NCI-H1930 (cell line): ENCODE measurements at regions not wholly inside any gene's neighbourhood (a gene's known extent, or its start where the extent isn't known, plus 50 kb on each side); places are given as distances from the start of the nearest gene placed in this dataset.
"Not testable (repeated sequence)": the region's sequence is repeated elsewhere in the genome, so short reads cannot be mapped to it uniquely, and the experiment has no call there.

ENCODE experiments used
- DNase-seq, 2 experiments: peaks; one replicate each; lab custom pipeline; 2025; lab: John Stamatoyannopoulos, UW

GRCh38 chr20:57826666-57827287, 117.0 kb upstream of the PMEPA1 start:
- no peak for DNase-seq

DNA sequence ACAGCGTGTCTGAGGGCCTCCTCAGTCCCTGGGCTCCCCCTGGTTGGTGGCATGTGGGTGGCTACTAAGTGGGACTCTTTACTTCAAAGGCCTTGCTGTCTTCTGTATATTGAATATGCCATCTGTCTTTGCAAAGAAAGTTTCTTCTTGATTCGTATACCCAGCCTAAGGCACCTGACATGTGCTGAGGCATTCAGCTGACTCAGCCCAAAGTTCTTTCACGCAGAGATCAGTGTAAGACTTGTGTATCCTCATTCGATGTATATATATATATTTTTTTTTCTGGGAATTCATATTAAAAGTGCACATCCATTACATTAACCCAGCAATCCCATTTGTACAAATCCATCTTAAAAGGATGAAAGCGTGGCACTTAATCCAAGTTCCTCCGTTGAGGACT, 115.1 kb upstream of the PMEPA1 start:
- DNase-seq = no peak

GRCh38 chr20:57821935-57822334, 112.1 kb upstream of the PMEPA1 start:
- DNase-seq = no peak

DNA sequence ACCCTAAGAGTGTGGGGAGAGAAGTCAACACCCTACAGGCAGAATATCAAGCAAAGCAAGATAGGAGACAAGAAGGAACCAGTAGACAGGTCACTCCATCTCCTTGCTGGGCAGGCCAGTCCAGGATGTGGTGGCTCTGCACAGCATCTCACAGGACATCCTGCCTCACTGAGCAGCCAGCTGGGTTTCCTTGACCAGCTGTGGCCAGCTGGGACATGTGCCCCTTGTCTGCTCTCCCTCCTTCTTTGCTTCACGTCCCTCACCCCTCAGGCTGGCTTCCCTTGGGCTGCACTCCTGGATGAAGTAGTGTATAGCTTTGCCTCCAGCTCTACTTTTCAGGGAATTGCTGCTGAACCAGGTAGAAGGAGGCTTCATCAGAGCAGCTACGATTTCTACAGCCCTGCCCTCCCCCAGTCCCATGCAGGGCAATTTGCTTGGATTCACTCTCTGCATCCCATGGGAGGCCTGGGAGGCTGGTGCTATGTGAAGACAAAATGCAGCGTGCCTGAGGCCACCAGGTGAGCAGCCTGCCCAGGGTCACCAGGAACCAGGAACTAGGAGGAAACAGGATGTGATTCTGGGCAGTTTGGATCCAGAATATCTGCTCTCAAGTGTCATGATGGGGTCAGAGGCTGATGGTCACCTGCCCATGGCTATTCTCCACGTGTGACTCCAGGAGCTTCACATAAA, 110.0 kb upstream of the PMEPA1 start:
- DNase-seq = no peak

- no peak for DNase-seq
These were observed 109.5 kb upstream of the PMEPA1 start for GRCh38 chr20:57819291-57819690.

- DNase-seq = no peak
These were observed 108.8 kb upstream of the PMEPA1 start for GRCh38 chr20:57818418-57819181.

- DNase-seq = no peak
These were observed 105.6 kb upstream of the PMEPA1 start for GRCh38 chr20:57815405-57815804.

- DNase-seq = no peak
These were observed 104.7 kb upstream of the PMEPA1 start for GRCh38 chr20:57814529-57814928.

DNA sequence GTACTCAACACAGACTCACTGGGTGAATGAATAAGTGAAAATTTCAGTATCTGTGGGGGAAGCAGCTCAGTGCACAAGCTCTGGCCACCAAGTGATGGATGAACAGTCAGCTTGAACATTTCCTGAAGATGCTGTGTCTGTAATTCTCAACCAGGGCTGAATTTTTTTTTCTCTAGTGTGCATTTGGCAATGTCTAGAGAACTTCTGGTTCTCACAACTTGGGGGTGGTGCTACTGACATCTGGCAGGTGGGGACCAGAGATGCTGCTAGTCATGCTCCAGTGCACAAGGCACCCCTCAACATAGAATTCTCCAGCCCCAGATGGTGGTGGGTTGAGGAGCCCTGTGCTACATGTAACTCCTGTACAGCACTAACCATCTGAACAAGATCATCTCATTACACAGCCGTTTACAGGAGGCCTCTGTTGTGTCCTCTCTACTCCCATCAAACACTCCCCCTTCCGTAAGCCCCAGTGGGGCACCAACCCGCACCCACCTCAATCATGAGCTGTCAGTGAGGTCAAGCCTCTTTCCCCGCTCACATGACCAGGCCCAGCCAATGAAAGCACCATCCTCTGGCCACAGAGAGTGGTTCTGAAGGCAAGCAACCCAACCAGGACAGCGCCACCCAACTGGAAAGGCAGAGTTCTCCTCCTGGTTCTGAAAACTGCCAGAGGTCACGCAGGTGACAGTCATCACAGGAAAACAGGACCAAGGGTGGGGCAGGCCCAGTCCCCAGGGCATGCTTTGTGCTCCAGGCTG, 103.9 kb upstream of the PMEPA1 start:
- DNase-seq = no peak

GRCh38 chr20:57812632-57813031, 102.8 kb upstream of the PMEPA1 start:
- DNase-seq = not testable (repeated sequence)

- DNase-seq = no peak
These were observed 101.7 kb upstream of the PMEPA1 start for GRCh38 chr20:57811374-57812020.

DNA sequence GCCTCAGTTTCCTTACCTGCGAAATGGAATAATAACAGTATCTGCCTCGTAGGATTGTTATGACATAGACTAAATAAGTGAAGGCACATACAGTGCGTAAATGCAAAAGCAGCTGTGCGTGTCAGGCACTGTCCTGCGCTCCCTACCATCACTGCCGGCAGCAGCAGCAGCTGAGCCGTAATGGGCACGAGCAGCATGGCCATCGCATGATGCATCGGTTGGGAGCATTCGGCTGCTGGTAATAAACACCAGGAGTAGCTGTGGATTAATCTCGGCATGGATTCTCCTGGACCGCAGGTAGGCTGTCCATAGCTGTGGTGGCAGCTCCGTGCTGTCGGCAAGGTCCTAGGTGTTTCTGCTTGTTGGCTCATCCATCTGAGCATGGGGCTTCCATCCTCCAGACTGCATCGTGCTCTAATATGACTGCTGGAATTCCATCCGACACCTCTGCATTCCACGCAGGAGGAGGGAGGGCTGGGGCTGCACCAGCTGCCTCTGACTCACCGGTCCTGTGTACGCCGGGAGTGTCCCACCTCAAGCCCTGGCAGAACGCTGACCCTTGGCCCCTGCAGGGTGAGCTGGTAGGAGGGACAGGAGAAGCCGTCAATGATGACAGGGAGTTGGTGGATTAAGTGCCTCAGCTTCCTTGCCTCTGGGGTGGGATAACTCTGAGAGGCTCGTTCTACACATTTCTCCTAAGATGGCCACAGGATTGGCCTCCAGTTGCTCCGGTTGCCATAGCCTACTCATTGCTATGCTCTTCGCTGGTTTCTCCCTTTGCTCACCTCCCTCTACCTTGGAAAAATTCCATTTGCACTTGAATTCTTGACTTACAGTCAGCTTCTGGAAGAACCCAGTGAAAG, 100.9 kb upstream of the PMEPA1 start:
- DNase-seq = no peak

GRCh38 chr20:57809661-57810172, 99.9 kb upstream of the PMEPA1 start:
- no peak for DNase-seq

GRCh38 chr20:57809149-57809548, 99.3 kb upstream of the PMEPA1 start:
- DNase-seq = no peak

DNA sequence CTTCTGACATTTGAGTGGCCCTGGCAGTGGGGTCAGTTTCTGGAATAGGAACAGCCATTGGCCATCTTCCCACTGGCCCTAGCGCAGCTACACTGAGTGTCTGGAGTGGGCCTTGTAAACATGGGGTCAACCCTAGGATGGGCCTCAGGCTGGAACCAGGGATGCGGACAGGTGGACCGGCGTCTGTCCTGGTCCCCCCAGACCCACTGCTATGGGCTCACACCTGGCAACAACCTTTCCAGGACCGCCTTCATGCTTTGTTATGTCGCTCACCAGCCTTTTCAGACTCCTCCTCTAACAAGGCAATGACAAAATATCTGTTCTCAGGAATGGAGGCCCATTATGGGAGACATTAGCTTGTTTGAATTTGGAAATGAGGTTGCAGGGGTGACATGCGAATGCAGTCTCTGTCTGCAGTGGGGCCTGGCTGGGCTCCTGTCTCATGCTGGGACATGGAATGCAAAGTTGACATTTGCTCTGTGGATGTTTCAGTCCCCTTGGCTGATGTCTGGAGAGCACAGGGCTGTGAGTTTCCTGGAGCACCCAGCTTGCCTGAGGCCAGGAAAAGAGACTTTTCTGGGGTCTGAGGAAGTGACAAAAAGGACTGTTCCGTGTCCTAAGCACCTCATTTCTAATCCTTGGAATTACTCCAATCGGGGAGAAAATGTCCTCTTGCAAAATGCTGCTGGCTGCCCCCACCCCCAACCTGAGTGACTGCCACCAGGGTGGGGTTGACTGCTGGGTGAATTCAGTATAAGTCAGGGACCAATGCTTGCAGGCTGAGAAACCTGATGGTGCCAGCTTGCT, 98.7 kb upstream of the PMEPA1 start:
- no peak for DNase-seq

DNA sequence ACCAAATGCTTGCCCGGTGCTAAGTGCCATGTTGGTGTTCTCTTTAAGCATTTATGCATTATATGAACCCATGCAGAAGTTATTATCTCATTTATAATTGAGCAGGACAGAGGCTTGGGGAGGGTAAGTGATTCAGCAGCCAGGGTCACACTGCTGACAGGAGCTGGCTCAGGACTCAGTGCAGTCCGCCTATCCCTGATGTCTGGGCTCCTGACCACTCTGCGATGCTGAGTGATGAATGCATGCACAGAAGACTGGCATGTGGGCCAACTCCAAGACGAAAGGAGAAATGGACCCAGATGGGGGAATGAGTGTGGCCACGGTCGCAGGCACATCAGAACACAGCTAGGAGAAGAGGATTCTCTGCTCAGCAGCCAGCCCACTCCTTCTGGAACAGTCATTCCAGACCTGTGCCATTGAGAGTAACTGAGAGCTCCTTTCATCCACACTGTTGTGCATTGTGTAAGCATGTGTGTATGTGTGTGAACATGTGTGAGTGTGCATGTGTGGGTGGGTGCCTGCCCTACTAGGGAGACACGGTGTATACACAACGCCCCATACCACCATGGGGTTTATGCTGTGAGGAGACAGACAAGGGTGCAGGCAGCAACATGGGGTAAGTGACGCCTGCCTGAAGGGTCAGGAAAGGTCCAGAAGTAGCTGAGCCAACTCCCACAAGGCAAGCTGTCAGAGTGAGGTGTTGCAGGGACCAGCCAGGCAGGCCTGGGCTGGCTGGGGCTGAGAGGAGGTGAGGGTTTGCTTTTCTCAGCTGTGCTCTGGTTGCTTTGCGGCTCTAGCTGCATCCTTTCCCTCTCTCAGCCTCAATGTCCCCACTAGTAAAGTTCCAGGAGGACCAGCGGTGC, 97.8 kb upstream of the PMEPA1 start:
- no peak for DNase-seq

- DNase-seq = no peak
These were observed 97.2 kb upstream of the PMEPA1 start for GRCh38 chr20:57806975-57807374.

GRCh38 chr20:57806476-57806875, 96.7 kb upstream of the PMEPA1 start:
- DNase-seq = no peak

DNA sequence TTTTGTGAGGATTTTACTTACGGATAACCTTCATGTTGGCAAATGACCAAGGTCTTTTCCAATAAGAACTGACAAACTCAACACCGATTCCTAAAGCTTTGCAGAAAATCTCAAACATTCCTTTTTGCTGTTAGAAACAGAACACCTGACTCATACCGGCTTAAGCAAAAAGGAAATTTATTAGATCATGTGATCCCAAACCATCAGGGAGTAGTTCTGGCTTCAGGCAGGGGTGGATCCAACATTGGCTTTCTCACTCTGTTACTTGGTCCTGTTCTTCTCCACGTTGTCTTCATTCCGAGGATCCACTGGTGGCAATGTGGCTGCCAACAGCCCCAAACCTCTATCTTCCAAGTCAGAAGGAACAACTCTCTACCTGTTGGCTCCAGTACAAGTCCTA, 95.9 kb upstream of the PMEPA1 start:
- no peak for DNase-seq
